ENCODE measurements at regions not wholly inside any gene's neighbourhood (a gene's known extent, or its start where the extent isn't known, plus 50 kb on each side); places are given as distances from the start of the nearest gene placed in this dataset.

GRCh38 chr6:150676772-150677171 lies 77.1 kb downstream of the PLEKHG1 start:
- TF ChIP-seq CTCF (IDR thresholded peaks at IDR 0.05), result no peak
- TF ChIP-seq POLR2AphosphoS5 (IDR thresholded peaks at IDR 0.05), result no peak
- no peak for TF ChIP-seq POLR2A (IDR thresholded peaks at IDR 0.05)
- TF ChIP-seq EP300 (IDR thresholded peaks at IDR 0.05), result no peak

Data from gastroesophageal sphincter (tissue), 3 donors.